ENCODE measurements at regions not wholly inside any gene's neighbourhood (a gene's known extent, or its start where the extent isn't known, plus 50 kb on each side); places are given as distances from the start of the nearest gene placed in this dataset.

- no peaks in the 10 kb centered on the region for H4K20me1 ChIP-seq (ENCODE audit: insufficient read depth, low read length)
- no peak overlapping the region for H3K9ac ChIP-seq (ENCODE audit: low read length)
- H3K36me3 ChIP-seq (ENCODE audit: insufficient read depth, low read length), result no peaks in the 10 kb centered on the region
- no peak overlapping the region for H3K27ac Mint-ChIP-seq (ENCODE audit: unreplicated experiment)
- no peak overlapping the region for H3K4me2 ChIP-seq (ENCODE audit: low read length)
- peak; percentile 36 for DNase-seq (ENCODE audit: low read depth)
- H3K27me3 Mint-ChIP-seq (ENCODE audit: low read depth, unreplicated experiment), result no peaks in the 10 kb centered on the region
- TF ChIP-seq CTCF (IDR thresholded peaks at IDR 0.05; ENCODE audit: insufficient read depth, low read depth, low read length) (no peak), EZH2 (IDR thresholded peaks at IDR 0.05; ENCODE audit: insufficient read depth, low read length) (no peak)
- FAIRE-seq, result peak; percentile 13
- no peak overlapping the region for H3K4me3 Mint-ChIP-seq (ENCODE audit: unreplicated experiment)
- no peaks in the 10 kb centered on the region for H3K79me2 ChIP-seq (ENCODE audit: insufficient read depth, low read length)
- H3K4me1 Mint-ChIP-seq (ENCODE audit: low read depth, unreplicated experiment), result peaks cover 8% of the 10 kb centered on the region
- H2AFZ ChIP-seq (ENCODE audit: low read depth, low read length), result no peak overlapping the region
- H3K27me3 ChIP-seq (ENCODE audit: insufficient read depth, low read length), result no peaks in the 10 kb centered on the region
- H3K4me1 ChIP-seq (ENCODE audit: insufficient read depth, low read length), result no peaks in the 10 kb centered on the region
- no peak overlapping the region for H3K27ac ChIP-seq (ENCODE audit: low read depth, low read length)
- no peaks in the 10 kb centered on the region for H3K36me3 Mint-ChIP-seq (ENCODE audit: low read depth, unreplicated experiment)
- H3K4me3 ChIP-seq (ENCODE audit: insufficient read depth, low read depth, low read length), result no peak overlapping the region
- H3K9me3 Mint-ChIP-seq (ENCODE audit: unreplicated experiment), result peaks cover 1% of the 10 kb centered on the region
- no peaks in the 10 kb centered on the region for H3K9me3 ChIP-seq (ENCODE audit: insufficient read depth, low read depth, low read length)
These were observed 267.3 kb downstream of the LTN1 start for GRCh38 chr21:28725396-28725795.

GRCh38 chr21:28723646-28724045 is 269.0 kb downstream of the LTN1 start:
- no peak overlapping the region for H3K9ac ChIP-seq (ENCODE audit: low read length)
- H2AFZ ChIP-seq (ENCODE audit: low read depth, low read length), result no peak overlapping the region
- Mint-ChIP-seq H3K4me3 (ENCODE audit: unreplicated experiment) (no peak overlapping the region), H3K27ac (ENCODE audit: unreplicated experiment) (no peak overlapping the region), H3K9me3 (ENCODE audit: unreplicated experiment) (peaks cover 3% of the 10 kb centered on the region), H3K4me1 (ENCODE audit: low read depth, unreplicated experiment) (peaks cover 8% of the 10 kb centered on the region), H3K27me3 (ENCODE audit: low read depth, unreplicated experiment) (no peaks in the 10 kb centered on the region), H3K36me3 (ENCODE audit: low read depth, unreplicated experiment) (no peaks in the 10 kb centered on the region)
- H3K79me2 ChIP-seq (ENCODE audit: insufficient read depth, low read length), result no peaks in the 10 kb centered on the region
- H4K20me1 ChIP-seq (ENCODE audit: insufficient read depth, low read length), result no peaks in the 10 kb centered on the region
- H3K36me3 ChIP-seq (ENCODE audit: insufficient read depth, low read length), result no peaks in the 10 kb centered on the region
- H3K27ac ChIP-seq (ENCODE audit: low read depth, low read length), result no peak overlapping the region
- H3K9me3 ChIP-seq (ENCODE audit: insufficient read depth, low read depth, low read length), result no peaks in the 10 kb centered on the region
- TF ChIP-seq CTCF (IDR thresholded peaks at IDR 0.05; ENCODE audit: insufficient read depth, low read depth, low read length), result no peak
- TF ChIP-seq EZH2 (IDR thresholded peaks at IDR 0.05; ENCODE audit: insufficient read depth, low read length), result no peak
- no peaks in the 10 kb centered on the region for H3K4me1 ChIP-seq (ENCODE audit: insufficient read depth, low read length)
- DNase-seq (ENCODE audit: low read depth), result no peak
- H3K4me2 ChIP-seq (ENCODE audit: low read length), result no peak overlapping the region
- FAIRE-seq, result no peak
- no peak overlapping the region for H3K4me3 ChIP-seq (ENCODE audit: insufficient read depth, low read depth, low read length)
- no peaks in the 10 kb centered on the region for H3K27me3 ChIP-seq (ENCODE audit: insufficient read depth, low read length)

- Histone ChIP-seq H3K9ac (ENCODE audit: low read length) (no peak overlapping the region), H3K4me1 (ENCODE audit: insufficient read depth, low read length) (peaks cover under 1% of the 10 kb centered on the region), H3K27me3 (ENCODE audit: insufficient read depth, low read length) (no peaks in the 10 kb centered on the region), H3K27ac (ENCODE audit: low read depth, low read length) (no peak overlapping the region), H3K4me2 (ENCODE audit: low read length) (no peak overlapping the region), H3K9me3 (ENCODE audit: insufficient read depth, low read depth, low read length) (no peaks in the 10 kb centered on the region), H3K79me2 (ENCODE audit: insufficient read depth, low read length) (no peaks in the 10 kb centered on the region), H4K20me1 (ENCODE audit: insufficient read depth, low read length) (no peaks in the 10 kb centered on the region), H2AFZ (ENCODE audit: low read depth, low read length) (no peak overlapping the region), H3K36me3 (ENCODE audit: insufficient read depth, low read length) (no peaks in the 10 kb centered on the region), H3K4me3 (ENCODE audit: insufficient read depth, low read depth, low read length) (no peak overlapping the region)
- Mint-ChIP-seq H3K36me3 (ENCODE audit: low read depth, unreplicated experiment) (no peaks in the 10 kb centered on the region), H3K27ac (ENCODE audit: unreplicated experiment) (no peak overlapping the region), H3K4me3 (ENCODE audit: unreplicated experiment) (no peak overlapping the region), H3K9me3 (ENCODE audit: unreplicated experiment) (peaks cover 6% of the 10 kb centered on the region), H3K27me3 (ENCODE audit: low read depth, unreplicated experiment) (no peaks in the 10 kb centered on the region), H3K4me1 (ENCODE audit: low read depth, unreplicated experiment) (peaks cover 2% of the 10 kb centered on the region)
- FAIRE-seq (peak; percentile 26), DNase-seq (ENCODE audit: low read depth) (peak; percentile 21)
- no peak for TF ChIP-seq EZH2 (IDR thresholded peaks at IDR 0.05; ENCODE audit: insufficient read depth, low read length)
- TF ChIP-seq CTCF (IDR thresholded peaks at IDR 0.05; ENCODE audit: insufficient read depth, low read depth, low read length), result no peak
These were observed 273.0 kb downstream of the LTN1 start for GRCh38 chr21:28719723-28720122.
